GM21723 (cell line): ENCODE measurements at regions not wholly inside any gene's neighbourhood (a gene's known extent, or its start where the extent isn't known, plus 50 kb on each side); places are given as distances from the start of the nearest gene placed in this dataset.

Source experiments
- ATAC-seq: cut with Tn5 transposase; IDR thresholded peaks from one replicate; pipeline ENCODE4 v1.9.1; 2021; ENCODE audit warnings: mild to moderate bottlenecking, moderate library complexity; ENCODE audit not compliant: unreplicated experiment

DNA sequence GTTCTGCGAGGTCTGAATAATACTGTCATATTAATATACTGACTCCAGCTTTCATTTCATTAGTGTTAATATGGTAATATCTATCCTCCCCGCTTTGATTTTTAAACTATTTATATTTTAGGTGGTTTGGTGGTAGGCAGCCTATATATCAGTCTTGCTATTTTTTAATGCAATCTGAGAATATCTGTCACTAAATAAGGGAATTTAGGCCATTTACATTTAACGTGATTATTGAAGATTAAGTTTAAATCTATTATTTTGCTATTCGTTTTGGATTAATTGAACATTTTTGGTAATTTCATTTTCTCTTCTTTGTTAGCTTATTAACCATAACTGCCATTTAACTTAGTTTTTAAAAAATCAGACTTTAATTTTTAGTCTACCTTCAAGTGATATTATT, 247.7 kb upstream of the PMFBP1 start:
- ATAC-seq = no peak

DNA sequence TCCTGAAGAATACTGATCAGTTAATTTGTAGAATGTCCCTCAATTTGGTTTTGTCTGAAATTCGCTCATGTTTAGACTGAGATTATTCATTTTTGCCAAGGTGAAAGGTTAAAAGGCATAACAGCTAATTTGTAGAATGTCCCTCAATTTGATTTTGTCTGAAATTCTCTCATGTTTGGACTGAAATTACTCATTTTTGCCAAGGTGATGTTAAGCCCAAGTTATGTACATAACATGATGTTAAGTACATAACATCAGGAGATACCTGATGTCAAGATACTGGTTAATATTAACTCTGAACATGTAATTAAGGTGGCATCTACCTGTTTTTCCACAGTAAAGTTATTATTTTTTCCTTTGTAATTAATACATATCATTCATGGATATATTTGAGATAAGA, 243.4 kb upstream of the PMFBP1 start:
- no peak for ATAC-seq

- ATAC-seq = no peak
Observed at GRCh38 chr16:72410492-72410891, 238.5 kb upstream of the PMFBP1 start.

DNA sequence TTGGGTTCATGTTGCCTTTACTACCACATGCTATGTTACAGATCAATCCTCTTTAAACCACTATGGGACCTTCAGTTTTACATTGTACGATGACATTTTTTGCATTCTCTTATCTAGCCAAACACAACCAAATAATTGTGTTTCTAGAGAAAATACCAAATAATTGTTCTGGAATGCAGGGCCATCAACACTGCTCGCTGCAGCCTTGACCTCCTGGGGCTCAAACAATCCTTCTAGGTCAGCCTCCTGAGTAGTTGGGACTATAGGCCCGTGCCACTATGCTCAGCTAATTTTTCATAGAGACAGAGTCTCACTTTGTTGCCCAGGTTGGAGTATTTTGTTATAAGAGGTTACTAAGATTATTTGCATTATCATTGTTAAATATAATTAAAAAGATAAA, 237.5 kb upstream of the PMFBP1 start:
- ATAC-seq = no peak

DNA sequence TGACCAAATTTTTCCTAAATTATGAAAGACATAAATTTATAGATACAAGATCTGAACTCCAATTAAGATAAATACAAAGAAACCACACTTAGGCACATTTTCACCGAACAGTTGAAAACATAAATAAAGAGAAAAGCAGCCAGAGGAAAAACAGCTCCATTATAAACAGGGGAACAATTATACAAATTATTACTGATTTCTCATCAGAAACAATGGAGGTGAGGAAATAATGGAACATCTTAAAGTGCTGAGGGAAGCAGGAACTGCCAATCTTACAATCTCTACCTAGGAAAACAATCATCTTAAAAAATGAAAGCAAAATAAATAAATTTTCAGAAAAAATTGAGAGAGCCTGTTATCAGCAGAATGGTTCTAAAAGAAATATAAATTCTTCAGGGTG, 234.4 kb upstream of the PMFBP1 start:
- no peak for ATAC-seq

DNA sequence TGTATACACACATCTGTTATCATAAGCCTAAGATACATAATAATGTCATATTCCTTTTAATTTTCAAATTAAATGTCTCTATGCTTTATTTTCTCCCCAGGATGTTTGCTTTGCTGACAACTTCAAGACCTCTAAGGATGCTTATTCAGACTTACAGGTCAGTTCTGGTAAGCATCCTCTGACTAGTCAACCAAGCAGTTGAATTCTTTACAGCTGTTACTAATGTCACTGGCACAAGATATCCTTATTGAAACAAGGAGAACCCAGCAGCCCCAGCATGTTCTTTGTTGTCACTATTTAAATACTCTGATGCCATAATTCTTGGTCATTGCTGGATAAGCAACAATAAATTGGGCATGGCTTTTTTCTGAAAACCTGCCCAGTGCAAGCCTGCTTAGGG, 232.3 kb upstream of the PMFBP1 start:
- no peak for ATAC-seq

- no peak for ATAC-seq
Observed at GRCh38 chr16:72401084-72401361, 229.1 kb upstream of the PMFBP1 start.

DNA sequence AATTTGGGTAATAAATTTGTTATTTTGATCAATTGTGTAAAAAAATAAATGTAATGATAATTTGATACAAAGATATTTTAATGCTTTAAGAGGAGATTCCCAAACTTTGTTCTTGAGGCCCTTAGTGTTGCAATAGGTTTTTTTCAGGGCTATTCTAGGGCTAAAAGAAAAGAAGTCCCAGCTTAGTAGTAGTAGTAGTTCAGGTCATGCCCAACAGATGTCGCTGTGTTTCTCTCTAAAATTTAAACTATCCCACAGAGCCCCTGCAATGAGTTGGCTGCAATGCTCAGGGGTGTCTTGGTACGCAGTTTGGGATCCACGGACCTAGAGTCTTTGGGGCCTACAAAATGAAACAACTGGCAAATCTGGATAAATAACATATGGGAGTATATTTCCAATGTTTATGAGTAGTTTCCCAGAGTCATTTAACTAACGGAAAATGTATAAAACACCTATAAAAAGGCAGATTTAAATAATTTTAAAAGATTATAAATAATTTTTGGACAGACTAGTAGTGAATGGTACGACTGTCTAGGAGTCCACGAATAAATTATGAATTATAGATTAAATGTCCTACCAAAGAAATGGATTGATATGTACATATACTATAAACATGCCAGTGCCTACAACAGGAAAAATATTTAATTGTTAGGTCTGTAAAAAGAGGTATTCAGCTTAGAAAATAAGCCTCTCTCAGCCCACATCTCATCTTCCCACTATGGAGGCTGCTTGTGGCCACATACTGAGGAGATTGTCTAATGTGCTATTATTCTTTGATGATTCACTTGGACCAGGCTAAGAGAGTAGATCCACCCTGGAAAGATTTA, 228.5 kb upstream of the PMFBP1 start:
- ATAC-seq = peak; percentile 76

GRCh38 chr16:72399811-72400210, 227.9 kb upstream of the PMFBP1 start:
- ATAC-seq = no peak

DNA sequence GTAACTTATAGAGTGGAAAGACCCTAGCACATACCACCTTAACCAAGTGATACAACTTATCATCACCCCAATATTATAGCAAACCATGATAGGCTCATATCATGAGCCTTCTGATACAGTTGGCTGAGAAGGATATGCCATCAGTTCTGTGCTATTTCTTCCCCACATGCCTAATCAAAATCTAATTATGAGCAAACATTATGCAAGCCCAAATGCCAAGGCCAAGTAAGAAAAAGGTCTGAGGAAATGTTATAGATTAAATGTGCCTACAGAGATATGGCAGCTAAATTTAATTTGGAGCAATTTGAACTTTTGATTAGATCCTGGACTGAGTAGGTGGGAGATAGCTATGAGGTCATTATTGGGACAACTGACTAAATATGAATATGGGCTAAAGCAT, 225.9 kb upstream of the PMFBP1 start:
- no peak for ATAC-seq

- no peak for ATAC-seq
Observed at GRCh38 chr16:72394526-72394925, 222.6 kb upstream of the PMFBP1 start.

DNA sequence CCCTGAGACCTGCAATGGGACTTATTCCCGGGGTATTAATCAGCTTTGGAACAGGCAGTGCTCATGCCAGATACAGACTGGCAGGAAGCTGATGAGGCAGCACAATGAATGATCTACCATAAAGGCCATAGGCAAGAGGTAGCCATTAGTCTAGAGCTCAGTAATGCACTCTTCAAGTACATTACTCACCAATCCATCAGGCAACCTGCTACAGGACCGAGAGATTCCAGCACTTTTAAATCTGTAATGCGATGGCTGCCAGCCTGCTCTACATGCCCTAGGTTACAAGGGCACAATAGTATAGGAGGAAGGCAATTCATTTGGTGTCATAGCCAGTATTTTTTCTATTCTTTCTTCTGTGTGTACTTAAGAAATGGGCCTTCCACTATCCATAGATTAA, 217.8 kb upstream of the PMFBP1 start:
- ATAC-seq = no peak

DNA sequence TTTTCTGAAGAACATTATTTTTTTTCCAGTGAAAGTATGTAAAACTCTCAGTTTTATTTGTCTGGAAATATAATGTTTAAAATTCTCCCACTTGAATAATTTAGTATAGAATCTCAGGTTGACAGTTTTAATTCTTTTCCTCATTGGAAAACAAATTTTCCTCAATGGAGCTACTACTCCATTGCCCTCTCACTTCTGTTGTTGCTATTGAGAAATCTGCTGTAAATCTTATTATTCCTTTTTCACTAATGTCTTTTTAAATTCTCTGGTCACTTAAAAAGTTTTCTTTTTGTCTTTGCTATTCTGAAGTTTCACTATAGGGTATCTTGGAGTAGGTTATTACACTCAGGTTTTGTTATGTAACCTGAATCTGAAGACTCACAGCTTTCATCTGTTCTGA, 216.1 kb upstream of the PMFBP1 start:
- ATAC-seq = no peak

DNA sequence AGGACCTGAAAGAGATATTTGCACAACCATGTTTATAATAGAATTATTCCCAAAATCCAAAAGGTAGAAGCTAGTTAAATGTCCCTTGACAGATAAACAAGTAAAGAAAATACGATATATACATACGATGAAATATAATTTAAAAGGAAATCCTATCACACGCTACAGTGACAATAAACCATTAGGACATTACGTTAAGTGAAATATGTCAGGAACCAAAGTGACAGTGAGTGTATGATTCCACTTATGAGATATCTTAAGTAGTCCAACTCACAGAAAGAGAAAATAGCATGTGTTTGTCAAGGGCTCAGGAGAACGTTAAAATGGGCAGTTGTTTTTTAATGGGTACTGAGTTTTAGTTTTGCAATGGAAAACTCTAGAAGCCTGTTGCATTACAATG, 212.7 kb upstream of the PMFBP1 start:
- ATAC-seq = no peak

GRCh38 chr16:72380283-72380682, 208.3 kb upstream of the PMFBP1 start:
- no peak for ATAC-seq

- no peak for ATAC-seq
Observed at GRCh38 chr16:72373201-72373600, 201.2 kb upstream of the PMFBP1 start.

GRCh38 chr16:72372087-72373045, 200.4 kb upstream of the PMFBP1 start:
- ATAC-seq = no peak

DNA sequence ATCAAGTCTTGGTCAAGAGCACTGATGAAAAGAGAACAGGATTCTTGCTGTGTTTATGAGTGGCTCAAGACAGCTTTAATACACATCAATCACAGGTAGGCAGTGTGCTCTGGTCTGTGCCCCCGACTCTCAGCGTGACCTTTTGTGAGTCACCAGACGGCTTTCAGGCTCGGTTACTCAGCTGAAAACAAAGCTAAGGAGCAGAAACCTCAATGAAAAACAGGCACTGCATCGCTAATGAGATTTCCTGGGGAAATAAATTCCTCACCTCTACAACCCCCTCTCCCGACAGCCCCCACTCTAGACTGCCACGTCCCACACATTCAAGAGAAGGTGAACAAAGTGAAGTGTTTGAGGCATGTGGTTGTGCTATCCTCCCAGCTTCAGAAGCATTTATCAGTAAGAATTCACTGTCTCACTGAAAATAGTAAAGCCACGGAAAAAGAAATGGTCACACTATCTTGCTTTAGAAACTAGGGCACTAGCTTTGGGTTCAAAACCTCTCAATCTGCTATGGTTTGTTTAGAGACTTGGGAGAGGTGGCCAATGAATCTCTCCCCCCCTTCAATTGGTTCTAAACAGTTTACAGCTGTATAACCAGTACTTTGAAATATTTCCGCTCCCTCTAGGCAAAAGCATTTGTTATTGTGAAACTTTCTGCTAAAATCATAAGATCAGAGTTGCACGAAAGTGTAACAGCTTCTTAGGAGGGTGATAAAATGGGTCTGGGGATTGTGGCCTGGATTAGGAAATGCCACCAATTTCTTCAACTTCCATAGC, 199.5 kb upstream of the PMFBP1 start:
- no peak for ATAC-seq

DNA sequence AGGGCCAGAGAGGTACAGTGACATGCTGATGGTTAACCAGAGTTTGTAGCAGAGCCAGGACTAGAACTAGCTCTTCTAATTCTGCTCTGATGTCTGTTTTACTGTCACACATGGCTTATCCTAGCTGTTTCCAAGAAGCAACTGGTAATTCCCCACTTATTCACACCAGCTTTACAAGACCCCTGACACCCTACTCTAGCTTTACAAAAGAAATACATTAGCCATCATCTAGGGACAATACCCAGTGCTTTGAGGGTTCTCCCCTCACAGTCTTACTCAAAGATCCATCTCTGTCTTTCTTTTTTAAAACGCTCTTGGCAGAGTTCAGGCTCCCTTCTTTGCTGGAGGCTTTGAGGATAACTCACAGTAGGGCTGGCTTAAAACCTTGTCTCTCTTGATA, 197.3 kb upstream of the PMFBP1 start:
- no peak for ATAC-seq

GRCh38 chr16:72367851-72368250, 195.9 kb upstream of the PMFBP1 start:
- ATAC-seq = no peak

GRCh38 chr16:72362973-72363372, 191.0 kb upstream of the PMFBP1 start:
- ATAC-seq = no peak
